HG02938 (cell line): ENCODE measurements at regions not wholly inside any gene's neighbourhood (a gene's known extent, or its start where the extent isn't known, plus 50 kb on each side); places are given as distances from the start of the nearest gene placed in this dataset.
"Not testable (repeated sequence)": the region's sequence is repeated elsewhere in the genome, so short reads cannot be mapped to it uniquely, and the experiment has no call there.

Source experiments
- ATAC-seq: cut with Tn5 transposase; IDR thresholded peaks from one replicate; pipeline ENCODE4 v1.9.1; 2021; ENCODE audit warnings: mild to moderate bottlenecking, moderate library complexity; ENCODE audit not compliant: unreplicated experiment

DNA sequence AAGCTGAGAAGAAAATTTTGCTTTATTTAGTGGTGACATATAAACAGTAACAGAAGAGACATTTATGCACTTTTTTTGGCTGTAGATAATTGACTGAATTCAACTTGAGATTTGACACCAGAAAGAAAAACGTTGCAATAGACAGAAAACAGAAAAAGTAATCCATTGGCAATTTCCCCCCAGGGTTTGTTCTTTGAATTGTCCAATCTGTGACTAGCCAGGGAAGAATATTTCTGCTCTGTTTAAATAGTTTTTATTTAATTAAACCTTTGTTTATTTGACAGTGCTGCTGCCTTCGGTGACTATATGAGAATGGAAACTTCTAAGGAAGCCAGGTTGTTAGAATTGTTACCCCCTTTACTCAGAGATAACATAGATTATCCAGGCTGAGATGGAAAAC, 210.6 kb downstream of the DEPDC1B start:
- no peak for ATAC-seq

DNA sequence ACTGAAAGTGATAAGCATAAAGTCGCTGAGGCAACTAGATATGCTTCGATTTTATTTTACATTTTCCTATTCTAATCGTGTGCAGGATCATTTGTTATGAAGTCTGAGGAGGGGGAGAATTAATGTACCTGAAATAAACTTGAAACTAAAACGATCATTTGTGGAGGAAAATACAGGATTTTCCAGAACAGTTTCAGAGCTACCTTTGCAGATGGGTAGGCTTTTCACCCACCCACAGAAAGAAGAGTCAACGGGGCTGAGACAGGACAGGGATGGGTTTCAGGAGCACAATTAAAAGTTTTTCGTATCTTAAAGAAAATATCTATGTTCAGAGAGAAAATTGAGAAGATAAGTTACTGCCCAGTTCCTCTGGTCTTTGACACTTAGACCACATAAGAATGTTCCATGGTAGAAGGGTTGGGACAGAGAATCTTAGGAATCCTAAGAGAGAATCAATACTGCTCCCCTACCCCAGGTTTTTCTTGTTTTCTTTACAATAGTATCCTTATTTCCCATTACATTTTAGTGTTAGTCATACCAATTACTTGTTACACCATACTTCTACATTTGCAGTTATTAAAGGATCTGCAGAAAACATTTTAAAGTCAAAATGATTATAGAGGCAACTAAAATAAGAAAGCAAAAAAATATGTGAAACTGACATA, 211.4 kb downstream of the DEPDC1B start:
- ATAC-seq: no peak

DNA sequence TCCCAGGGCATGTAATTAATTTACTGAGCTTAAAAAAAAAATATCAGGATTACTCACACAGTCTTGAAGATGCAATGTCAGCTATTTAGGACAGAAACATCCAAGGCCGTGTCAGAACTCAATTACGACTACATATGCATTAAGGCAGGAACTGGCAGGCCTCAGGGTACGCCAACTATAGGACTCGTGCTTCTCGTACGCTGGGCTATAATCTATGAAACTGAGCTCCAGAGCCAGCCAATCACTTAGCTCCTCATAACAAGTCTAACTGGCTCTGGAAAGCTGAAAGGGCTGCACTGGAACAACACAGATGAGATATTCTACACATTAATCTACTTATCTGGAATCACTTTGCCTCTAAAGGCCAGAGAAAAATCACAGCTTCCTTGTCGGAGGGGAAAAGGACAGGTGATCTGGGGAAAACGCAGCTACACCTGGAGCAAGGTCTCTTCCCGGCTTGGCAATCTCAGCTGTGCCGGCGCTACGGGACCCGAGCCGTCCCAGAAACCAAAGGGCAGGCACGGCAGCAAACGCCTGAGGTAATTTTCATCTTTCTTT, 212.0 kb downstream of the DEPDC1B start:
- no peak for ATAC-seq

DNA sequence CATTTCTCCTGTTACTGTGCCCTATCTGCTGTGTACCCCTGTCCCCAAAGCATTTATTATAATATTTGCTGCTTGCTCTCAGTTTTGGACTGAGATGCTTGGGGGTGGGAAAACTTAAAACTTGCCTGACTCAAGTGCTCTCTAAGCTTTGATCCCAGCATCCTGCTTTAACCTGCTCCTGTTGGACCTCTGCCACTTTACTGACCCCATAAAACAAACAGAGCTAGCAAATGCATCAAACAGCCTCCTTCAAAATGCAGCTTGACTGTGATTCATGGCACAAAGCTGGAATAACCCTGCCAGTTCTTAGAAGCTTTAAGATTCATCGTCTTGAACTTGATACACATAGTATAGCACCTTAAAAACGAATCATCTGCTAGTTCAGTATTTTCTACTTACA, 212.5 kb downstream of the DEPDC1B start:
- ATAC-seq: no peak

DNA sequence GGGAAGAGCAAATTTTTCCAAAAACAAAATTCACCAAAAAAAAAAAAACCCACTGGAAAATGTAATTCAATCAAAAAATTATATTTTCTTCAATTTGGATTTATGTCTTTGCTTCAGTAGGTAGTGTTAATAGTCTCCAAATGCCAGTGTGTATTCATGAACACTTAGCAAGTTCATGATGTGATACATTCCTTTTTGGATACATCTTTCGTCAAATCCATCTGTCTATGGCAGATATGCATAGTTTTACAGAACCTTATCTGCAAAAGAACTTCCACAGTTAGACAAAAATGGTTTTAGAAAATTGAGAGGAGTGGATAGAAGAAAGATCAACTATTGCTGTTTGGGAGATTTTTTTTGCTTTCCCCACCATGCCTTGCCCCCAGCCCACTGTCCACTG, 214.6 kb downstream of the DEPDC1B start:
- ATAC-seq: no peak

DNA sequence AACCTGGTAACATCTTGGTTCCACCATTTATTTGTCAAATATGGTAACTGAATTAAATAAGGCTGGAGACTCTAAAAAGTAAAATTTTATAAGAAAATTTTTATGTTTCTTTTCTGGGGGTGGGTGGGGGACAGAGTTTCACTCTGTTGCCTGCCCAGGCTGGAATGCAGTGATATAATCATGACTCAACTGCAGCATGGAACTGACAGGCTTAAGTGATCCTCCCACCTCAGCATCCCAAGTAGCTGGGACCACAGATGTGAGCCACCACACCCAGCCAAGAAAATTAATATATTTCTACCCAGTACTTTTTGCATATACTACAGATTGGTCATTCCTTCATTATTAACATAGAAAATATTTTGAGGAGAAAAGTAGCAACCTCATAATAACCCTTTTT, 216.9 kb downstream of the DEPDC1B start:
- no peak for ATAC-seq

DNA sequence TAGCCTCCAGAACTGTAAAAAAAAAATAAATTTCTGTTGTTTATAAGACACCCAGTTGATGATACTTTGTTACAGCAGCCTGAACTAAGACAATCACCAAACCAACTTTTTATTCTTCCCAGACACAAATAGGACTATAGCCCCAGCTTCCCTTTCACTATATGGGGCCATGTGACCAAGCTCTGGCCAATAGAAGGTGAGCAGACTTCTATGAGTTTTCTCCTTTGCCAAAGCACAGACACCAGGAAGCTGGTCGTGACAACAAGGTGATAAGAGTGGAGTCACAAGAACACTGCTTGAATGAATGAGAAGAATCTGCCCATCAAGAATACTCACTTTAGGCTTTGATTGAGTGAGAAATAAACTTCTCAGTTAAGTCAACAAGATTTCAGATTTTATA, 217.7 kb downstream of the DEPDC1B start:
- ATAC-seq: no peak

DNA sequence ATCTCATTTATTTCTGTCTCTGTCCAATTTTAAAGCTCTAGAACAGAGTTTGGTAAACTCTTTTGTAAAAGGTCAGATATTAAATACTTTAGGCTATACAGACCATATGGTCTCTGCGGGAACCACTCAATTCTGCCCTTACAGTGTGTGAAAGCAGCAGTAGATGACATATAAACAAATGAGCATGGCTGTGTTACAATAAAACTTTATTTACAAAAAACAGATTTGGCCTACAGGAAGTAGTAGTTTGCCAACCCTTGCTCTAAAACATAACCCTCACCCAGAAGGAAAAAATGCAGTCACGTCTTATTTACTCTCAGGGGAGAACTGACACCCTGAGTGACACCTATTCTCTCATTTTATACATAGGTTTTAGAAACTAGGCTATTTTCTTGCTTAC, 220.4 kb downstream of the DEPDC1B start:
- no peak for ATAC-seq

DNA sequence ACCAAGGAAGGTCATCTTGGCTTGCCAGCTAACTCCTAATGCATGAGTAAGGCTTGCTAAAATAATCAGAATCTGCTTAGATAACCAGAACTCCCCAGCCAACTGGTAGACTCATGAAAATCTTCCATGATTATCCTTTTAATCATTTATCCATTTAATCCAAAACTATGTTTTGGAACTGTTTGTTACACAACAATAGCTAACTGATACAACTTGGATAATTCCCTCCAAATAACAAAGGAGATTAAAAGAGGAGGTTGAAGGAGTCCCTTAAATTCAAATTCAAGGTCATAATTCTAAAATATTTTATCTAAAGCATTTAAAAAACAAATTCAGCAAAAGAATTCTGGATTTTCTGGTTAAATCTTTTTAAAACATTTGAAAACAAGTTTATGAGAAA, 222.1 kb downstream of the DEPDC1B start:
- ATAC-seq: no peak

DNA sequence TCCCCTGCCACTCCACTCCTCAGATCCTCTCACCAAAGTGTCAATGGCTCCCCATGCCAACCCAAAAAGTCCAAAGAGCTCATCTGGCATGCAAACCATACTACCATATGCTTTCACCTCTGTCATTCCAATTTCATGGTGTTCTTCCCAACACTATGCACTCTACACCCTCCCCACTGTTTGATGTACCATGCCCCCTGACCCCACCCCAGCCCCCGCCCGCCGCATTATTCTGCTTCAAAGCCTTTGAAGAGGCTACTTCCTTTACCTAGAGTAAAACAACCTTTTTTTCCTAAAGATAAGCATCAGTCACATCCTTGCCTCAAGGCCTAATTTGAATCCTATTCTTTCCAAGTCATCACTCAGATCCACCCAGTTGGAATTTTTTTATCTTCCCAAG, 226.3 kb downstream of the DEPDC1B start:
- ATAC-seq: no peak

DNA sequence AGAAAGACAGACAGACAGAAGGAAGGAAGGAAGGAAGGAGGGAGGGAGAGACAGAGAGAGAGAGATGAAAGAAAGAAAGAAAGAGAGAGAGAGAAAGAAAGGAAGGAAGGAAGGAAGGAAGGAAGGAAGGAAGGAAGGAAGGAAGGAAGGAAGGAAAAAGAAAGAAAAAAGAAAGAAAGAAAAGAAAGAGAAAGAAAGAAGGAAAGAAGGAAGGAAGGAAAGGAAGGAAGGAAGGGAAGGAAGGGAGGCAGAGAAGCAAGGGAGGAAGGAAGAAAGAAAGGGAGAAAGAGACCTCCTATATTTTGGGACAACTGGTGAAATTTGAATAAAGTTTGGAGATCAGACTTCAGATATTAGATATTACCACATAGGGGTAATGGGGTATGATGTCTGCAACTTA, 226.9 kb downstream of the DEPDC1B start:
- ATAC-seq: not testable (repeated sequence)

DNA sequence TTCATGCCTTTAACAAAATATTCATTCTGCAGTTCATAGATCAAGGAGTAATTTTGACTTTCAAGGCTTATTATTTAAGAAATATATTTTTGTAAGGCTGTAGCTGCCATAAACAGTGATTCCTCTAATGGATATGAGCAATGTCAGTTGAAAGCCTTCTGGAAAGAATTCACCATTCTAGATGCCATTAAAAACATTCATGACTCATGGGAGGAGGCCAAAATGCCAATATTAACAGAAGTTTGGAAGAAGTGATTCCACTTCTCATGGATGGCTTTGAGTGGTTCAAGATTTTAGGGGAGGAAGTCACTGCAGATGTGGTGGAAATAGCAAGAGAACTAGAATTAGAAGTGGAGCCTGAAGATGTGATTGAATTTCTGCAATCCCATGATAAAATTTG, 229.1 kb downstream of the DEPDC1B start:
- no peak for ATAC-seq

DNA sequence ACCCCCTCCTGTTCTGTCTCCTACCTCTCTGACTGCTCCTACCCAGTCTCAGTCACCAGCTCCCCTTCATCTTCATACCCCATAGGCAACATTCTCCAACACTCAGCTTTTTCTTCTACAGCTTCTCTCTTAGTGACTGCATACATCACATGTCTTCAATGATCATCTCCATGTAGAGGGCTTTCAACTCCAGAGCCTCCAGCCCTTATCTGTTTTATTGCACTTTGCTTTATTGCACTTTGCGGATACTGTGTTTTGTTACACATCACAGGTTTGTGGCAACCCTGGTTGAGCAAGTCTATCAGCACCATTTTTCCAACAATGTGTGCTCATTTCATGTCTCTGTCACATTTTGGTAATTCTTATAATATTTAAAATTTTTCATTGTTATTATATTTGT, 230.7 kb downstream of the DEPDC1B start:
- no peak for ATAC-seq

DNA sequence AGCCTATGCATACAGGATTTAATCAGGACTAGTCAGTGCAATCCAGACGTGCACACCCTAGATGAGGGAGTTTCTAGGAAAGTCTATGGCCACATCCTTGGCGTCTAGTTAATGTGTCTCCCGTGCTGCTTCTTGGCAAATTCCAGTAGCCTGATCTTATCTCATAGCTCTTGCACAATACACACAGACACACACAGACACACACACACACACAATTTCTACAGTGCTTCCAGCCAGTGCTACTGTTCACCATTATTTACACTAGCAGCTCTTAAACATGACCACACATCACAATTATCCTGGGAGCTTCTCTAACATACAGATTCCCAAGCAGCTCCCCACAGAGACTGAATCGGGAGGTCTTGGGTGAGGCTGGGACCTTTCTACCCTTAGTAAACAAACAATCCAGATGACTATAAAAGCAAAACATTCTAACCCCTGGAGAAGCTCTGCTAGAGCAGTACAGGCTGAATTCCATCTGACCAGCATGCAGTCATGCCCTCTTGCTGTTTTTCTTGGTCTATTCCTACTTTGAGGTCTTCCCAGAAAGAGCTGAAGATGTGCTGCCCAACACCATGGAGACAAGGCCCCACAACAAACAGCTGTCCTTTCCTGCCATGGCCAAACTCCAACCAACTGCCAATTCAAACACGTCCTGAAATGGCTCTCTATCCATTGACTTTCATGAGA, 236.6 kb downstream of the DEPDC1B start:
- no peak for ATAC-seq

DNA sequence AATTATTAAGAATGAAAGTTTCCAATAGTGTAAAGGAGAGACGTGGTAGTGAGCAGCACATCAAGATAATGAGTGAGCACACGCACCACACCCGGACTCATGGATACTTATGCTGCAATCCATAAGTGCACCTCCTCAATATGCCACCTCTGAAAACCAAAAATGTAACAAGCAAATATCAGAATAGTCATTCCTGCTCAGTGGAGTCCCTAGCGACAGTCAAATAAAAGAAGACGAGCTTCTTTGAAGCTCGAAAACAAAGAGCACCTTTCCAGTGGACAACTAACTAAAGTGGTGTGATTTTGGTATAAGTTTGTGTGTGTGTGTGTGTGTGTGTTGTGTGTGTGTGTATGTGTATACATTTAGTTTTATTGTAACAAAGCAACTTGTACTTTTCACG, 241.3 kb downstream of the DEPDC1B start:
- ATAC-seq: no peak

DNA sequence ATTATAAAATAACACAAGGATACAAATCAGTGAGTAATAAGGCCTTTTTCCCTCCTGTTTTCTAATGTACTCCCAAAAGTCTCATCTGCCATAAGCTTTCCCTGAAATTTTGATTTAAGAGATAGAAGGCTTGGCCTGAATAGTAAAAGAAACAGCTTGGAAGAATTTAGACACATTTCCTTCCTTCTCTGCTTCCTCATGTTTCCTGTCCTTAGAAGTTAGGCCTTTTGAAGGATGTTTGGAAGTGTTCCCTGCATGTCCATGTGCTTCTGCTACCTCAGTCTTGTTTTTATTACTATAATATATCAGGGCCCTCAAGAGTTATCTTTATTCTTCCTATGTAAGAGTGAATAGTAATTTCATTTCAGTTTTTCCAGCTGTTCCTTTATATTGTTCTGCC, 242.7 kb downstream of the DEPDC1B start:
- no peak for ATAC-seq

DNA sequence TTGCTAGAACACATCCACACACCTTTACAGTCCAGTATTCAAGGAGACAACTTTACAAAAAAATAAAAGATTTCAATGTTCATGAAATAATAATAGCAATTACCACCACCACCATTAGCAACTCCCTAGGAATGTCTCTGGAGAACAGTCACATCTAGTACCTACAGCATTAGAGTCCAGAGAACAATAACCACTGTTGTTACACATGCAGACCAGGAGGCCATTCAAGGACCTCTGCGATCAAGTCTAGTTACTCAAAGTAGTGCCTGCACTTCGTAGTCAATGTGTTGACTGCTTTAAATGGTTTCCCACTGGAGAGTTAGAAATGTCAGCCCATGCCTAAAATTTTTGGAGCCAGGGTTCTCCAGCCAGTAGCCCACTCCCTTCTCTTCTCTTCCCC, 244.4 kb downstream of the DEPDC1B start:
- no peak for ATAC-seq

DNA sequence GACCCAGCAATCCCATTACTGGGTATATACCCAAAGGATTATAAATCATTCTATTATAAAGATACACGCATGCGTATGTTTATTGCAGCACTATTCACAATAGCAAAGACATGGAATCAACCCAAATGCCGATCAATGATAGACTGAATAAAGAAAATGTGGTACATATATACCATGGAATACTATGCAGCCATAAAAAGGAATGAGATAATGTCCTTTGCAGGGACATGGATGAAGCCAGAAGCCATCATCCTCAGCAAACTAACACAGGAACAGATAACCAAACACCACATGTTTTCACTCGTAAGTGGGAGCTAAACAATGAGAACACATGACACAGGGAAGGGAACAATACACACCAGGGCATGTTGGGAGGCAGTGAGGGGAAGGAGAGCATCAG, 245.7 kb downstream of the DEPDC1B start:
- not testable (repeated sequence) for ATAC-seq

DNA sequence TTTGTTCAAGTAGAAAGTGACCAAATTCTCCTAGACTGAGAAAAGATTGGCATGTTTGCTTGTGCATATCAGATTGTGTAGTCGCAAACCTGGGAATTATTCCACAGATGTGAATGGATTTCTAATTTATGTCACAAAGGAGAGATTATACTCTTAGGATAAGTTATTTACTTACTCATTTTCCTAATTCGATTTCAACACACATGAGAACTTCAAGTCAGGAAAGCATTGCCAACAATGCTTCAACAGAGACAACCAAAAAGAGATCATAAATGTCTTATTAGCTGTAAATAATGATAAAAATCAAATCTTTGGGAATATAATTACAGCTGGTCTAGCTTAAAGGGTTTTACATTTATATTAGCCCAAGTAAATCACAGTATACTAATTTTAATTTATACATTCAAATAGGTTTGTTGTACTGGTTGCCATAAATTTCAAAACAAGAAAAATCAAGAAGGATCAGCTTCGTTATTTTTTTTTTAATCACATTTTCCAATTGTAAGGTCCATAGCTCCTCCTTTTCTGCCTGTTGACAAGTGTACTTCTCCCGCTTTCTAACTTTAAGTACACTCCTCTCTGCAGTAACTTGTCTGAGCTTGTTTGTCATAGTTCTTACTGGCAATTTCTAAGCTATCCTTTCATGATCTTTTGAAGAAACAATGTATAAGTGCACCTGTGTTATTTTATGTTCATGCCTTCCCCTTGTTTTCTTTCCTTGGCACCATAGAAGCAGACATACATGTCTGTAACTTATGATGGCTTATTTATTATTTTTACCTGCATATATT, 246.6 kb downstream of the DEPDC1B start:
- no peak for ATAC-seq

DNA sequence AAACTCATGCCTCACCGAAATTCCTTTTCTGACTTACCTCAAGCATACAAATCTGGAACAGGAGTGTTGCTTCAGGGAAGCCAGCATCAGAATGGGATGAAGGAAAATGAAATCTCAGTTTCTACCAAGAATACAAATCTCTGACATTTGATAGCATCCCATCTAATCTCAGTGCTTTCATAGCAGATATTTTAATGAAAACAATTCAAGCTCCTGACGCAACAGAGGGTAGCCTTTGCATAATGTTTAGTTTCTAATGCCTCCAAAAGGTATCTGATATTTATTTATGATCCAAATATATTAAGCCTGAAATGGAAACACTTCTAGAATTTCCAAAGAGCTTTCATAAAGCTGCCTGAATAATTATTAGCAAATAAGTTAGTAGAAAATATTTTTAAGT, 251.4 kb downstream of the DEPDC1B start:
- no peak for ATAC-seq

DNA sequence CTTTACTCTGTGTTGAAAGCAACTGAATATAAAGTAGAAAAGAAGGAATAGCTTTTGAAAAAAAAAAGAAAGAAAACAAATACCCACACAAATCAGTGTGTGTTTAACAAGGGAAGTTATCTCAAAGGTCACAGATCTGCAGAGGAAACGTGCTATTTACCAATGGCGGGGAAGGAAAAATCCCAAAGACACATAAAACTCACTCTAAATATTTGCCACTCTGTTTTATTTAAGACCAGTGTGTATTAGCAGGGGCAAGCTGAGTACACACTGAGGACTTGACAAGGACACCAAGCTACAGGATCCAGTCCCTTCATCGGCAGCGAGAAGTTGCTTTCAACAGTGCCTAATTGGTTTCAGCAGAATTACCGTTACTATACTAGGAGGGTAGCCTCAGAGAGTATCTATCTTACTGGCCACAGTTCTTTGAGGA, 252.5 kb downstream of the DEPDC1B start:
- no peak for ATAC-seq

DNA sequence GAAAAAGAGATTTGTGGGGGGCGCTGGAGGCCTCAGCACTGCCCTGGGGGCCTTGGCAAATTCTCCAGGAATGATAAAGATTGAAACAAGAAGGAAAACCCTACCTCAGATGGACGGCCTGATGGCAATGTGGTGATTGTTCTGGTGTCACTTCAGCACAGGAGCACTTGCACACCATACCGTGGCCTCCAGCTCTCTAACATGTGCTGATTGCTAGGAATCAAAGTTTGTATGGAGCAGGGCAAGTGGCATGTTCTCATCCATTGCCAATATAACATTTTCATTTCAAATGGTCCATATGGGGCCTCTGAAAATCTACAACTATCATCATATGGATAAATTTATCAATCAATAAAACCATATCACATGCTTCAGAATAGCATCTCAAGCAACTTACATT, 253.0 kb downstream of the DEPDC1B start:
- no peak for ATAC-seq
